ENCODE measurements at regions not wholly inside any gene's neighbourhood (a gene's known extent, or its start where the extent isn't known, plus 50 kb on each side); places are given as distances from the start of the nearest gene placed in this dataset.

DNA sequence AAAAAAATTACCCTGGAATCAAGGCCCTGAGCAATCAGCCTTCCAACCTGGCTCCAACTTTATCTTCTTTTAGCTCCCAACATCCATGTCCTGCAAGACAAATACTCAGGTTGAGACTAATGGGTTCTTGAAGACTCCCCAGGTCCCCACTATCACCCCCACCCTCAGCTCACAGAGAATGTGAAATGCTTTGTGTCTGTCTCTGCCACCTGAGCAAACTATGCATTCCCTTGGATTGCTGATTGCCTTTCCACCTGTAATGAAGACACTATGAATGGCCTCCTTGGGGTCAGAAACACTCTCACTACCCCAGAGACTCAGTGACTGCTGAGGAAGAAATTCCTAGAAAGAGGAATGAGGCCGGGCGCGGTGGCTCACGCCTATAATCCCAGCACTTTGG, 121.2 kb upstream of the GALNT2 start:
- Mint-ChIP-seq H3K4me3 (no peak overlapping the region), H3K36me3 (no peaks in the 10 kb centered on the region), H3K27me3 (ENCODE audit: low read depth in 2 of 2) (peaks cover 10 to 18% of the 10 kb centered on the region in 2 donors), H3K4me1 (no peaks in the 10 kb centered on the region), H3K9me3 (no peaks in the 10 kb centered on the region), H3K27ac (no peak overlapping the region)
- Histone ChIP-seq H3K9me3 (ENCODE audit: control insufficient read depth, insufficient read depth, low read length) (no peaks in the 10 kb centered on the region), H3K4me1 (ENCODE audit: control insufficient read depth, insufficient read depth, low read length) (no peaks in the 10 kb centered on the region), H3K36me3 (ENCODE audit: control insufficient read depth, insufficient read depth, low read length) (no peaks in the 10 kb centered on the region), H3K27ac (ENCODE audit: low read length) (no peak overlapping the region), H3K4me3 (ENCODE audit: low read length) (no peak overlapping the region), H3K27me3 (ENCODE audit: control insufficient read depth, insufficient read depth, low read length) (no peaks in the 10 kb centered on the region)
- DNase-seq (no peak), ATAC-seq (no peak)
- WGBS (ENCODE audit: insufficient coverage): 96% methylated on average over 4 of the region's 4 CpGs
- TF ChIP-seq, protein P1, sequence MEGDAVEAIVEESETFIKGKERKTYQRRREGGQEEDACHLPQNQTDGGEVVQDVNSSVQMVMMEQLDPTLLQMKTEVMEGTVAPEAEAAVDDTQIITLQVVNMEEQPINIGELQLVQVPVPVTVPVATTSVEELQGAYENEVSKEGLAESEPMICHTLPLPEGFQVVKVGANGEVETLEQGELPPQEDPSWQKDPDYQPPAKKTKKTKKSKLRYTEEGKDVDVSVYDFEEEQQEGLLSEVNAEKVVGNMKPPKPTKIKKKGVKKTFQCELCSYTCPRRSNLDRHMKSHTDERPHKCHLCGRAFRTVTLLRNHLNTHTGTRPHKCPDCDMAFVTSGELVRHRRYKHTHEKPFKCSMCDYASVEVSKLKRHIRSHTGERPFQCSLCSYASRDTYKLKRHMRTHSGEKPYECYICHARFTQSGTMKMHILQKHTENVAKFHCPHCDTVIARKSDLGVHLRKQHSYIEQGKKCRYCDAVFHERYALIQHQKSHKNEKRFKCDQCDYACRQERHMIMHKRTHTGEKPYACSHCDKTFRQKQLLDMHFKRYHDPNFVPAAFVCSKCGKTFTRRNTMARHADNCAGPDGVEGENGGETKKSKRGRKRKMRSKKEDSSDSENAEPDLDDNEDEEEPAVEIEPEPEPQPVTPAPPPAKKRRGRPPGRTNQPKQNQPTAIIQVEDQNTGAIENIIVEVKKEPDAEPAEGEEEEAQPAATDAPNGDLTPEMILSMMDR (IDR thresholded peaks at IDR 0.05): no peak
- intact Hi-C loops (cut with micrococcal nuclease): no loop called here

- intact Hi-C loops (cut with micrococcal nuclease): no loop called here
- H3K27me3 Mint-ChIP-seq (ENCODE audit: low read depth in 2 of 2): peaks cover 7 to 14% of the 10 kb centered on the region in 2 donors
- H3K36me3 Mint-ChIP-seq: no peaks in the 10 kb centered on the region
- no peak overlapping the region for H3K4me3 Mint-ChIP-seq
- H3K27ac Mint-ChIP-seq: no peak overlapping the region
- H3K27ac ChIP-seq (ENCODE audit: low read length): no peak overlapping the region
- no peaks in the 10 kb centered on the region for H3K27me3 ChIP-seq (ENCODE audit: control insufficient read depth, insufficient read depth, low read length)
- DNase-seq (no peak), ATAC-seq (no peak)
- H3K4me3 ChIP-seq (ENCODE audit: low read length): no peak overlapping the region
- no peaks in the 10 kb centered on the region for H3K4me1 ChIP-seq (ENCODE audit: control insufficient read depth, insufficient read depth, low read length)
- H3K36me3 ChIP-seq (ENCODE audit: control insufficient read depth, insufficient read depth, low read length): no peaks in the 10 kb centered on the region
- H3K9me3 Mint-ChIP-seq: no peaks in the 10 kb centered on the region
- WGBS (ENCODE audit: insufficient coverage): 90% methylated on average over 3 of the region's 3 CpGs
- TF ChIP-seq, protein P1 (IDR thresholded peaks at IDR 0.05): no peak
- no peaks in the 10 kb centered on the region for H3K4me1 Mint-ChIP-seq
- H3K9me3 ChIP-seq (ENCODE audit: control insufficient read depth, insufficient read depth, low read length): no peaks in the 10 kb centered on the region
Measured at GRCh38 chr1:229947968-229948367, 119.1 kb upstream of the GALNT2 start.

DNA sequence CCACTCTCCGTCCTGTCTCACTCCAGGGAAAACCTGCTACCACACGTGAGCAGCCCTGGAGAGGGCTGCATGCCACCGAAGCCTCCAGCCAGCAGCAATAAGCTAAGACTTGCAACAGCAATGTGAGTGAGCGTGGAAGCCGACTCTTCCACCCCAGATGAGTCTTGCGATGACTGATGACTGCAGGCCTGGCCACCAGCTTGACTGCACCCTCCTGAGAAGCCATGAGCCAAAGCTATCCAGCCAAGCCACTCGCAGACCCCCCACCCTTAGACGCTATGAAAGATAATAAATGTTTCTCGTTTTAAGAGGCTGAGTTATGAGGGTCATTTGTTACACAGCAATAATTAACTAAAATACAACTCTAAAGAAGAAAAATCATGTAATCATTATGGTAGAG, 118.6 kb upstream of the GALNT2 start:
- no peaks in the 10 kb centered on the region for H3K36me3 Mint-ChIP-seq
- Histone ChIP-seq H3K4me3 (ENCODE audit: low read length) (no peak overlapping the region), H3K9me3 (ENCODE audit: control insufficient read depth, insufficient read depth, low read length) (no peaks in the 10 kb centered on the region), H3K4me1 (ENCODE audit: control insufficient read depth, insufficient read depth, low read length) (no peaks in the 10 kb centered on the region), H3K27ac (ENCODE audit: low read length) (no peak overlapping the region), H3K36me3 (ENCODE audit: control insufficient read depth, insufficient read depth, low read length) (no peaks in the 10 kb centered on the region), H3K27me3 (ENCODE audit: control insufficient read depth, insufficient read depth, low read length) (peaks cover 2% of the 10 kb centered on the region)
- H3K27me3 Mint-ChIP-seq (ENCODE audit: low read depth in 2 of 2): peaks cover 7 to 14% of the 10 kb centered on the region in 2 donors
- no peaks in the 10 kb centered on the region for H3K4me1 Mint-ChIP-seq
- intact Hi-C loops (cut with micrococcal nuclease): no loop called here
- WGBS (ENCODE audit: insufficient coverage): 89% methylated on average over 6 of the region's 9 CpGs
- no peak for ATAC-seq
- no peak overlapping the region for H3K4me3 Mint-ChIP-seq
- TF ChIP-seq, protein P1 (IDR thresholded peaks at IDR 0.05): no peak
- no peak for DNase-seq
- no peak overlapping the region for H3K27ac Mint-ChIP-seq
- H3K9me3 Mint-ChIP-seq: no peaks in the 10 kb centered on the region

- Histone ChIP-seq H3K4me1 (ENCODE audit: control insufficient read depth, insufficient read depth, low read length) (no peaks in the 10 kb centered on the region), H3K36me3 (ENCODE audit: control insufficient read depth, insufficient read depth, low read length) (no peaks in the 10 kb centered on the region), H3K27me3 (ENCODE audit: control insufficient read depth, insufficient read depth, low read length) (peaks cover 2% of the 10 kb centered on the region), H3K27ac (ENCODE audit: low read length) (no peak overlapping the region), H3K4me3 (ENCODE audit: low read length) (no peak overlapping the region), H3K9me3 (ENCODE audit: control insufficient read depth, insufficient read depth, low read length) (no peaks in the 10 kb centered on the region)
- H3K36me3 Mint-ChIP-seq: no peaks in the 10 kb centered on the region
- DNase-seq: no peak
- H3K9me3 Mint-ChIP-seq: no peaks in the 10 kb centered on the region
- TF ChIP-seq, protein P1 (IDR thresholded peaks at IDR 0.05): no peak
- no peak for ATAC-seq
- no peaks in the 10 kb centered on the region for H3K4me1 Mint-ChIP-seq
- no peak overlapping the region for H3K4me3 Mint-ChIP-seq
- H3K27me3 Mint-ChIP-seq (ENCODE audit: low read depth in 2 of 2): peaks cover 7 to 14% of the 10 kb centered on the region in 2 donors
- H3K27ac Mint-ChIP-seq: no peak overlapping the region
- 90% methylated on average over 2 of the region's 3 CpGs for WGBS (ENCODE audit: insufficient coverage)
- intact Hi-C loops (cut with micrococcal nuclease): no loop called here
Measured at GRCh38 chr1:229949500-229949899, 117.5 kb upstream of the GALNT2 start.
